Bronchial epithelial cell (primary cell): ENCODE measurements at regions not wholly inside any gene's neighbourhood (a gene's known extent, or its start where the extent isn't known, plus 50 kb on each side); places are given as distances from the start of the nearest gene placed in this dataset.
A peak's percentile ranks its signal among the peaks of the same experiment; 100 is the strongest.

ENCODE experiments used
- DNase-seq: peaks from one replicate; pipeline ENCODE4 v3.0.0-alpha.2; 2010; ENCODE audit warnings: low read depth
- FAIRE-seq: peaks from 2 replicates; lab custom pipeline; 2011; peaks lifted over from hg19 to GRCh38; lab: Jason Lieb, UNC
- H3K27me3 ChIP-seq: 2 replicates; pipeline ENCODE4 v1.5.1; 2011; ENCODE audit warnings: low read length; ENCODE audit not compliant: control insufficient read depth, insufficient read depth
- H3K36me3 ChIP-seq: 2 replicates; pipeline ENCODE4 v1.5.1; 2011; ENCODE audit warnings: low read length; ENCODE audit not compliant: control insufficient read depth, insufficient read depth
- H3K4me3 ChIP-seq: 2 replicates; pipeline ENCODE4 v1.5.1; 2011; ENCODE audit warnings: mild to moderate bottlenecking, low read depth, low read length, control low read depth
- CTCF ChIP-seq: IDR thresholded peaks from 2 replicates; pipeline ENCODE4 v1.5.1; 2011; ENCODE audit warnings: mild to moderate bottlenecking, moderate library complexity, low read length, control low read depth, inconsistent platforms; ENCODE audit not compliant: insufficient read depth, severe bottlenecking

GRCh38 chr6:112560651-112561050 is 213.5 kb downstream of the RFPL4B start:
- Histone ChIP-seq H3K4me3 (no peak overlapping the region), H3K27me3 (no peaks in the 10 kb centered on the region), H3K36me3 (no peaks in the 10 kb centered on the region)
- no peak for TF ChIP-seq CTCF
- DNase-seq: no peak
- no peak for FAIRE-seq

- H3K36me3 ChIP-seq: no peaks in the 10 kb centered on the region
- DNase-seq (no peak), FAIRE-seq (peak; percentile 18)
- TF ChIP-seq CTCF: no peak
- no peaks in the 10 kb centered on the region for H3K27me3 ChIP-seq
- no peak overlapping the region for H3K4me3 ChIP-seq
These were observed 215.4 kb downstream of the RFPL4B start for GRCh38 chr6:112562301-112563231.

GRCh38 chr6:112563368-112563767 is 216.2 kb downstream of the RFPL4B start:
- Histone ChIP-seq H3K4me3 (no peak overlapping the region), H3K27me3 (no peaks in the 10 kb centered on the region), H3K36me3 (no peaks in the 10 kb centered on the region)
- no peak for FAIRE-seq
- no peak for TF ChIP-seq CTCF
- peak; percentile 18 for DNase-seq

GRCh38 chr6:112568066-112568465 is 220.9 kb downstream of the RFPL4B start:
- Histone ChIP-seq H3K4me3 (no peak overlapping the region), H3K27me3 (no peaks in the 10 kb centered on the region), H3K36me3 (no peaks in the 10 kb centered on the region)
- DNase-seq (no peak), FAIRE-seq (no peak)
- TF ChIP-seq CTCF: no peak

- no peak for TF ChIP-seq CTCF
- FAIRE-seq: no peak
These were observed 224.5 kb downstream of the RFPL4B start for GRCh38 chr6:112571488-112572270.

More at GRCh38 chr6:112571488-112572270, 224.5 kb downstream of the RFPL4B start:
- Histone ChIP-seq H3K4me3 (no peak overlapping the region), H3K27me3 (peaks cover 2% of the 10 kb centered on the region), H3K36me3 (no peaks in the 10 kb centered on the region)
- peak; percentile 34 for DNase-seq
